Testis (tissue), 2 donors: ENCODE measurements at regions not wholly inside any gene's neighbourhood (a gene's known extent, or its start where the extent isn't known, plus 50 kb on each side); places are given as distances from the start of the nearest gene placed in this dataset.
"Not testable (repeated sequence)": the region's sequence is repeated elsewhere in the genome, so short reads cannot be mapped to it uniquely, and the experiment has no call there.

Source experiments
- DNase-seq: peaks from one replicate; pipeline ENCODE4 v3.0.0-alpha.2; 2019
- H3K27ac ChIP-seq, 2 donors: fragments of 200-600 bp; sonication (generic); one replicate each; pipeline ENCODE4 v1.5.1; 2019
- H3K27me3 ChIP-seq: fragments of 200-600 bp; sonication (generic); one replicate; pipeline ENCODE4 v1.5.1; 2019
- H3K36me3 ChIP-seq: fragments of 200-600 bp; sonication (generic); one replicate; pipeline ENCODE4 v1.5.1; 2017; ENCODE audit warnings: low read depth; ENCODE audit errors: missing control alignments
- H3K4me1 ChIP-seq: fragments of 200-600 bp; sonication (generic); one replicate; pipeline ENCODE4 v1.5.1; 2019
- H3K4me3 ChIP-seq, 2 donors: fragments of 200-600 bp; sonication (generic); one replicate each; pipeline ENCODE4 v1.5.1; 2017 to 2019
- H3K9me3 ChIP-seq: fragments of 200-600 bp; sonication (generic); one replicate; pipeline ENCODE4 v1.5.1; 2017
- CTCF ChIP-seq, 3 experiments: fragments of 450-650 bp in 2 of 3; fragments of 200-600 bp in 1 of 3; sonication (generic) in 1 of 3; IDR thresholded peaks; one replicate each; pipeline ENCODE4 v1.5.1; 2016 to 2019; ENCODE audit warnings: antibody characterized with exemption in 3 of 3, mild to moderate bottlenecking in 2 of 3, moderate library complexity in 1 of 3
- POLR2A ChIP-seq: fragments of 450-650 bp; IDR thresholded peaks from one replicate; pipeline ENCODE4 v1.6.1; 2017; ENCODE audit warnings: antibody characterized with exemption, mild to moderate bottlenecking, moderate library complexity
- WGBS, 2 donors: methylation state at CpG; one replicate each; pipeline ENCODE4 v1.1.5; 2018; 5-methylcytosine and 5-hydroxymethylcytosine counted together
- intact Hi-C: fragments of 100-400 bp; cut with DNase I; formaldehyde crosslinking; loops from one replicate; pipeline ENCODE4 v1.15.1; 2023; ENCODE audit warnings: low total_unique reads

- H3K27ac ChIP-seq = no peak overlapping the region
- no peaks in the 10 kb centered on the region for H3K36me3 ChIP-seq
- 37 to 47% methylated on average over 3 of the region's 3 CpGs for WGBS, 2 donors
- DNase-seq = no peak
- intact Hi-C loops = no loop called here
- no peaks in the 10 kb centered on the region for H3K27me3 ChIP-seq
- no peak for TF ChIP-seq POLR2A
- TF ChIP-seq CTCF (IDR thresholded peaks at IDR 0.05) = no peak
- no peaks in the 10 kb centered on the region for H3K4me1 ChIP-seq
- no peak overlapping the region for H3K4me3 ChIP-seq
- no peaks in the 10 kb centered on the region for H3K9me3 ChIP-seq
Observed at GRCh38 chr13:43946281-43946680, 66.6 kb downstream of the LACC1 start.

GRCh38 chr13:43947897-43948458, 68.3 kb downstream of the LACC1 start:
- intact Hi-C loops = no loop called here
- Histone ChIP-seq H3K4me3 (no peak overlapping the region), H3K27ac (no peak overlapping the region), H3K9me3 (no peaks in the 10 kb centered on the region), H3K27me3 (no peaks in the 10 kb centered on the region), H3K36me3 (no peaks in the 10 kb centered on the region), H3K4me1 (no peaks in the 10 kb centered on the region)
- 67 to 80% methylated on average over 3 of the region's 3 CpGs for WGBS, 2 donors
- no peak for TF ChIP-seq CTCF (IDR thresholded peaks at IDR 0.05)
- TF ChIP-seq POLR2A = no peak
- DNase-seq = no peak

GRCh38 chr13:43953370-43953769, 73.7 kb downstream of the LACC1 start:
- WGBS, 2 donors = 65 to 74% methylated on average over 2 of the region's 2 CpGs
- TF ChIP-seq CTCF (IDR thresholded peaks at IDR 0.05) (no peak), POLR2A (no peak)
- no peaks in the 10 kb centered on the region for H3K36me3 ChIP-seq
- H3K9me3 ChIP-seq = no peaks in the 10 kb centered on the region
- no peaks in the 10 kb centered on the region for H3K27me3 ChIP-seq
- peak overlapping the region in 1 of 2 donors; percentile 2 for H3K27ac ChIP-seq
- peaks cover 3% of the 10 kb centered on the region for H3K4me1 ChIP-seq
- no peak overlapping the region for H3K4me3 ChIP-seq
- no peak for DNase-seq
- intact Hi-C loops = no loop called here

GRCh38 chr13:43956975-43957374, 77.3 kb downstream of the LACC1 start:
- H3K9me3 ChIP-seq, H3K27ac ChIP-seq, intact Hi-C loops, DNase-seq, H3K4me3 ChIP-seq, H3K4me1 ChIP-seq, H3K36me3 ChIP-seq, H3K27me3 ChIP-seq: not testable (repeated sequence)
- WGBS, 2 donors = 88 to 94% methylated on average over 1 of the region's 1 CpG

GRCh38 chr13:43959291-43959690, 79.6 kb downstream of the LACC1 start:
- peaks cover 15% of the 10 kb centered on the region for H3K4me1 ChIP-seq

More at GRCh38 chr13:43959291-43959690, 79.6 kb downstream of the LACC1 start:
- intact Hi-C loops = no loop called here
- no peak overlapping the region for H3K4me3 ChIP-seq
- TF ChIP-seq CTCF (IDR thresholded peaks at IDR 0.05) (no peak), POLR2A (no peak)
- no peak overlapping the region for H3K27ac ChIP-seq
- 87 to 98% methylated on average over 2 of the region's 2 CpGs for WGBS, 2 donors
- H3K36me3 ChIP-seq = no peaks in the 10 kb centered on the region
- DNase-seq = no peak
- no peaks in the 10 kb centered on the region for H3K27me3 ChIP-seq
- no peaks in the 10 kb centered on the region for H3K9me3 ChIP-seq
